Activated CD8-positive, alpha-beta T cell treated with anti-CD3 and anti-CD28 coated beads for 36 hours (primary cell): ENCODE measurements at regions not wholly inside any gene's neighbourhood (a gene's known extent, or its start where the extent isn't known, plus 50 kb on each side); places are given as distances from the start of the nearest gene placed in this dataset.

Source experiments
- ATAC-seq: fragments of 200-7000 bp; cut with Tn5 transposase; one replicate; pipeline ENCODE4 v1.10.0; 2021; ENCODE audit warnings: mild to moderate bottlenecking, moderate library complexity
- CTCF ChIA-PET: fragments of 350-600 bp; sonication (Branson Sonifier 250); formaldehyde crosslinking; loops from one replicate; lab custom pipeline; 2021; ENCODE audit warnings: antibody characterized with exemption; lab: Charles Lee
- POLR2A ChIA-PET: fragments of 350-600 bp; sonication (Branson Sonifier 250); formaldehyde crosslinking; loops from one replicate; lab custom pipeline; 2021; ENCODE audit warnings: antibody characterized with exemption; lab: Charles Lee
- DNase-seq: peaks from one replicate; pipeline ENCODE4 v3.0.0-alpha.2; 2020
- H3K27ac Mint-ChIP-seq: one replicate; pipeline ENCODE4 v1.8.0; 2021; ENCODE audit warnings: mild to moderate bottlenecking, mixed read lengths
- H3K27me3 Mint-ChIP-seq: one replicate; pipeline ENCODE4 v1.8.0; 2021; ENCODE audit warnings: mixed read lengths
- H3K36me3 Mint-ChIP-seq: one replicate; pipeline ENCODE4 v1.8.0; 2021; ENCODE audit warnings: low read depth, mixed read lengths
- H3K4me1 Mint-ChIP-seq: one replicate; pipeline ENCODE4 v1.8.0; 2021; ENCODE audit warnings: low read depth, mixed read lengths
- H3K4me3 Mint-ChIP-seq: one replicate; pipeline ENCODE4 v1.8.0; 2021; ENCODE audit warnings: mild to moderate bottlenecking, moderate library complexity, mixed read lengths
- H3K9me3 Mint-ChIP-seq: one replicate; pipeline ENCODE4 v1.8.0; 2021; ENCODE audit warnings: mixed read lengths
- intact Hi-C: fragments of 100-400 bp; cut with micrococcal nuclease; formaldehyde crosslinking; loops from one replicate; pipeline ENCODE4 v1.10.0; 2022
- TF ChIP-seq, protein P1 (sequence below): fragments of 200-600 bp; IDR thresholded peaks from one replicate; pipeline ENCODE4 v1.8.0; 2022; ENCODE audit warnings: antibody characterized with exemption, mild to moderate bottlenecking

DNA sequence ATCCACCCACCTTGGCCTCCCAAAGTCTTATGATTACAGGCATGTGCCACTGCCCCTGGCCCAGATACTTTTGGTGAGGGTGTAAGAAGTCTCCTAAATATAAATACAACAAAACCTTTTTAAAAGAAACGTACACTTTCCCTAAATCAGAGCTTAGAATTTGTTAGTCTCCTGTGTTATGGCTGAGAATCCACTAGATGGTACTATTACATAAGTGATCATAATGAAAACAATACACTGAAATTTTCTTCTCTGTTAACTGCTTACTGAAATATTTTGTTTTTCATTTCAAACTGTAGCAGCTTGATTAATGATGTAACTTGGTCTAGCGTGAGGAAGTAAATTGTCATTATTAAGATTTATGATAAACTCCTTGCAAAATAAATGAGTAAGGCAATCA lies 74.8 kb upstream of the FAM98A start:
- no peak for ATAC-seq
- intact Hi-C loops: no loop called here
- Mint-ChIP-seq H3K4me1 (no peaks in the 10 kb centered on the region), H3K9me3 (no peaks in the 10 kb centered on the region), H3K27ac (no peak overlapping the region), H3K4me3 (no peak overlapping the region), H3K27me3 (peaks cover 6% of the 10 kb centered on the region), H3K36me3 (no peaks in the 10 kb centered on the region)
- CTCF ChIA-PET: interaction anchor here (1.2 kb wide), 1 partner anchor 1196 kb away, joined by 3 read pairs; no protein-coding TSS in a partner anchor
- DNase-seq: no peak
- TF ChIP-seq, protein P1, sequence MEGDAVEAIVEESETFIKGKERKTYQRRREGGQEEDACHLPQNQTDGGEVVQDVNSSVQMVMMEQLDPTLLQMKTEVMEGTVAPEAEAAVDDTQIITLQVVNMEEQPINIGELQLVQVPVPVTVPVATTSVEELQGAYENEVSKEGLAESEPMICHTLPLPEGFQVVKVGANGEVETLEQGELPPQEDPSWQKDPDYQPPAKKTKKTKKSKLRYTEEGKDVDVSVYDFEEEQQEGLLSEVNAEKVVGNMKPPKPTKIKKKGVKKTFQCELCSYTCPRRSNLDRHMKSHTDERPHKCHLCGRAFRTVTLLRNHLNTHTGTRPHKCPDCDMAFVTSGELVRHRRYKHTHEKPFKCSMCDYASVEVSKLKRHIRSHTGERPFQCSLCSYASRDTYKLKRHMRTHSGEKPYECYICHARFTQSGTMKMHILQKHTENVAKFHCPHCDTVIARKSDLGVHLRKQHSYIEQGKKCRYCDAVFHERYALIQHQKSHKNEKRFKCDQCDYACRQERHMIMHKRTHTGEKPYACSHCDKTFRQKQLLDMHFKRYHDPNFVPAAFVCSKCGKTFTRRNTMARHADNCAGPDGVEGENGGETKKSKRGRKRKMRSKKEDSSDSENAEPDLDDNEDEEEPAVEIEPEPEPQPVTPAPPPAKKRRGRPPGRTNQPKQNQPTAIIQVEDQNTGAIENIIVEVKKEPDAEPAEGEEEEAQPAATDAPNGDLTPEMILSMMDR: no peak
- POLR2A ChIA-PET: no interaction called here

DNA sequence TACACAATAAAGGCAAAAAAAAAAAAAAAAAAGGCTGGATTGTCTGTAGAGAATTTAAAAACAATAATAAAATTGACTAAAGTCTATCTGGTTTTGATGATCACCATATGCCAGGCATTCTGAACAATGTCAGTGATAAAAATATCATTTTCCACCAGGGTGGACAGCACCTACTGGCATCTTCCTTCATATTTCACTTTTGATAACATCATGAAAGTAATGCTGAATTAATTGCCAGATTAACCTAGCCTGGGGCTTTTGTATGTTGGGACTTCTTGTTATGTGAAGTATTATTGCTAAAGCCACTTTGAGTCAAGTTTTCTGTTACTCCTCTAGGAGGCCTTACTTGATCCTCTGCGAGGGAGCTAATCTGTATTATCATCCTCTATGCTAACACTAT lies 73.8 kb upstream of the FAM98A start:
- no peak for ATAC-seq
- intact Hi-C loops: no loop called here
- Mint-ChIP-seq H3K9me3 (no peaks in the 10 kb centered on the region), H3K36me3 (no peaks in the 10 kb centered on the region), H3K4me3 (no peak overlapping the region), H3K27me3 (peaks cover 6% of the 10 kb centered on the region), H3K4me1 (no peaks in the 10 kb centered on the region), H3K27ac (no peak overlapping the region)
- DNase-seq: no peak
- POLR2A ChIA-PET: no interaction called here
- TF ChIP-seq, protein P1: no peak
- CTCF ChIA-PET: no interaction called here

DNA sequence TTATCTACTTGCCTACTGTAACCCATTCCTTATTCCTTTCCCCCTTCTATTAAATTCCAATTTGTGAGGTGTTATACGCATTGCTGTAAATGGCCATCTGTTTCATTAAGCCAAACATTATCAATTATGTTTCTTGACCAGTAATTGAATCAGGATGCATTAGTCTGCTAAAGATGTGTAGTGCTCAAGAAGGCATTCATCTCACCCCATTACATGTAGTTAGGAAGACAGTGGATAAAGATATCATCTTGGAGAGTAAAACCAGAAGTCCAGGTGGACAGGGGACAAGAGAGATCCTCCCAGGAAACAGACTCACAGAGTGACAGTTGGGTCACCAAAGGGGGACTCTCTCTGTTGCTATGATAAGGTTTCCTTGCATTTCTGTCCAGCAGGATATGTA lies 73.3 kb upstream of the FAM98A start:
- DNase-seq (no peak), ATAC-seq (no peak)
- no peaks in the 10 kb centered on the region for H3K9me3 Mint-ChIP-seq
- H3K27ac Mint-ChIP-seq: no peak overlapping the region
- intact Hi-C loops: no loop called here
- TF ChIP-seq, protein P1: no peak
- CTCF ChIA-PET: no interaction called here
- no peaks in the 10 kb centered on the region for H3K4me1 Mint-ChIP-seq
- H3K27me3 Mint-ChIP-seq: peaks cover 6% of the 10 kb centered on the region
- no peak overlapping the region for H3K4me3 Mint-ChIP-seq
- no peaks in the 10 kb centered on the region for H3K36me3 Mint-ChIP-seq
- POLR2A ChIA-PET: no interaction called here

DNA sequence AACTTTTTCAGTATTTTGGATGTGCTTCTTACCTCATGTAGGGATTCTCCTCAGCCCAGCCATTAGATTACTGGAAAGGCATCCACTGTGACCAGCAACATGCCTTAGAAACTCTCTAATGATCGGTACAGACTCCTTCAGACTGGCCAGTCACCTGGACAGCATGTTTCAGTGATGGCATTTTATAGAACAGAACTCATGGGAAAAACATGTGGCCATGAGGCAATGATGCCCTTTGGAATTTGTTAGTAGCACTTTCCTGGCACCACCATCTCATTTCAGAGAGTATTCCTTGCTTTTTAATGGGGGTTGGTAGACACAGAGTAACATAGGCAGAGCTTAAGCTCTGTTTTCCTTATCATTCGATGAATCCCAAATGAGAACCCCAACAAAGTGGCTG lies 72.1 kb upstream of the FAM98A start:
- Mint-ChIP-seq H3K27ac (no peak overlapping the region), H3K36me3 (no peaks in the 10 kb centered on the region), H3K27me3 (peaks cover 6% of the 10 kb centered on the region), H3K4me1 (no peaks in the 10 kb centered on the region), H3K4me3 (no peak overlapping the region), H3K9me3 (no peaks in the 10 kb centered on the region)
- TF ChIP-seq, protein P1: no peak
- ChIA-PET CTCF (no interaction called here), POLR2A (no interaction called here)
- DNase-seq: no peak
- no peak for ATAC-seq
- intact Hi-C loops: no loop called here

DNA sequence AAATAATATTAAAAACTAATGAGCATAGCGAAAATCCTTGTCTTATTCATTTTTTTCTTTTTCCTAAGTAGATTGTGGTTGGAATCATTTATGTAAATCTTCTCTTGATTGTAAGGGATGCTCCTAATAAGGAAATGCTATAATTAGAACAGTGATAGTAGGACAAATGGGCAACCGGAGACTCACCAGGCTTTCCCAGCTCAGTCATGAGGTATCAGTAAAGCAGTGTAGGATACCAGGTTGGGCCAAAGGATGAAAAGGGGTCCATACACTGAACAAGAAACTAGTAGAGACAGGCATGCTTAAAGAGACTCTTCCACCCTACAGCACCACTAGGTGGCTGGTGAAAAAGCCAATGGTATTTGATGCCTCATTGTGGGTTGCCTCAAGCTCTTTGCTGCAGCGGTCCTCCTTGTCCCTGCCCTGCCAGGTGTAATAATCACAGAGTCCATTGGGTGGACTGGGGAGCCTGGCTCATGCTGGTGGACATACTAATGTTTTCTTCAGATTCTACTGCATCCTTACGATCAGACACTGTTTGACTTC lies 71.4 kb upstream of the FAM98A start:
- Mint-ChIP-seq H3K4me3 (no peak overlapping the region), H3K4me1 (no peaks in the 10 kb centered on the region), H3K27me3 (peaks cover 5% of the 10 kb centered on the region), H3K9me3 (peaks cover 6% of the 10 kb centered on the region), H3K36me3 (no peaks in the 10 kb centered on the region), H3K27ac (no peak overlapping the region)
- TF ChIP-seq, protein P1: no peak
- DNase-seq: no peak
- intact Hi-C loops: no loop called here
- ATAC-seq: no peak
- POLR2A ChIA-PET: no interaction called here
- CTCF ChIA-PET: no interaction called here
